Endothelial cell (in vitro differentiated cells): ENCODE measurements at regions not wholly inside any gene's neighbourhood (a gene's known extent, or its start where the extent isn't known, plus 50 kb on each side); places are given as distances from the start of the nearest gene placed in this dataset.

ENCODE experiments used
- DNase-seq: peaks from one replicate; pipeline ENCODE4 v3.0.0; 2021; ENCODE audit warnings: low spot score
- H3K27ac Mint-ChIP-seq: one replicate; pipeline ENCODE4 v1.8.0; 2021; ENCODE audit warnings: mixed read lengths, inconsistent platforms; ENCODE audit not compliant: unreplicated experiment
- H3K27me3 Mint-ChIP-seq: one replicate; pipeline ENCODE4 v1.8.0; 2021; ENCODE audit warnings: mild to moderate bottlenecking, moderate library complexity, mixed read lengths, inconsistent platforms; ENCODE audit not compliant: unreplicated experiment
- H3K36me3 Mint-ChIP-seq: one replicate; pipeline ENCODE4 v1.8.0; 2021; ENCODE audit warnings: mild to moderate bottlenecking, low read depth, mixed read lengths, inconsistent platforms; ENCODE audit not compliant: unreplicated experiment
- H3K4me1 Mint-ChIP-seq: one replicate; pipeline ENCODE4 v1.8.0; 2021; ENCODE audit warnings: mild to moderate bottlenecking, mixed read lengths, inconsistent platforms; ENCODE audit not compliant: unreplicated experiment
- H3K4me3 Mint-ChIP-seq: one replicate; pipeline ENCODE4 v1.8.0; 2021; ENCODE audit warnings: mild to moderate bottlenecking, mixed read lengths, inconsistent platforms; ENCODE audit not compliant: unreplicated experiment
- H3K9me3 Mint-ChIP-seq: one replicate; pipeline ENCODE4 v1.8.0; 2021; ENCODE audit warnings: mixed read lengths, inconsistent platforms; ENCODE audit not compliant: unreplicated experiment
- TF ChIP-seq, protein P1 (sequence below): fragments of 200-600 bp; sonication (generic); IDR thresholded peaks from one replicate; pipeline ENCODE4 v1.5.0; 2021; ENCODE audit warnings: antibody characterized with exemption; ENCODE audit not compliant: unreplicated experiment

DNA sequence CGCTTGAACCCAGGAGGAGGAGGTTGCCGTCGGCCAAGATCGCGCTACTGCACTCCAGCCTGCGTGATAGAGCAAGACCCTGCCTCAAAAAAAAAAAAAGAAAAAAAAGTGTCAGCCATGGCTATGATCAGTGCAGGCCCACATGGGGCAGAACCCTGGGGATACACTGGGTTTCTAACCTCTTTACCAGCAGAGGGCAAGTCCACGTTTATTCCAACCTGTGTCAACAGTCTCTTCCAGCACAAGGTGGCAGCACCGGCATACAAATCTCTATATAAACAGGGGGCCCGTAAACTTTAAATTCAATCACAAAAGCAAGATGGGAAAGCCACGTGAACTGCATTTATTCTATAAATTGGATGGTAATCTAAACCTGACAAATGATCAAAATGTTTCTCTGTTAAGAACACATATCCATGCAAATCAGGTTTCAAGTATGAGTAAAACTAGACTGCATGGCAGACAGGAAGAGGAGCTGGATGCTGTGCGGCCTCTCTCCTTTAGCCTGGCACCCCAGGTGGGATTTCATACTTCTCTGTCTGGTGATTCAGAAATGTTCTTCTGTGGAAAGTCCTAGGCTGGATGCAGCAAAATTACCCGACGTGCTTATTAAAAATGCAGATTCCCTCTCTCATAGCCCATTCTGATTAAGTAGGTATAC is 60.0 kb upstream of the STEAP1B start:
- no peaks in the 10 kb centered on the region for H3K27me3 Mint-ChIP-seq
- H3K4me3 Mint-ChIP-seq: no peak overlapping the region
- H3K36me3 Mint-ChIP-seq: no peaks in the 10 kb centered on the region
- DNase-seq: peak; percentile 67
- TF ChIP-seq, protein P1, sequence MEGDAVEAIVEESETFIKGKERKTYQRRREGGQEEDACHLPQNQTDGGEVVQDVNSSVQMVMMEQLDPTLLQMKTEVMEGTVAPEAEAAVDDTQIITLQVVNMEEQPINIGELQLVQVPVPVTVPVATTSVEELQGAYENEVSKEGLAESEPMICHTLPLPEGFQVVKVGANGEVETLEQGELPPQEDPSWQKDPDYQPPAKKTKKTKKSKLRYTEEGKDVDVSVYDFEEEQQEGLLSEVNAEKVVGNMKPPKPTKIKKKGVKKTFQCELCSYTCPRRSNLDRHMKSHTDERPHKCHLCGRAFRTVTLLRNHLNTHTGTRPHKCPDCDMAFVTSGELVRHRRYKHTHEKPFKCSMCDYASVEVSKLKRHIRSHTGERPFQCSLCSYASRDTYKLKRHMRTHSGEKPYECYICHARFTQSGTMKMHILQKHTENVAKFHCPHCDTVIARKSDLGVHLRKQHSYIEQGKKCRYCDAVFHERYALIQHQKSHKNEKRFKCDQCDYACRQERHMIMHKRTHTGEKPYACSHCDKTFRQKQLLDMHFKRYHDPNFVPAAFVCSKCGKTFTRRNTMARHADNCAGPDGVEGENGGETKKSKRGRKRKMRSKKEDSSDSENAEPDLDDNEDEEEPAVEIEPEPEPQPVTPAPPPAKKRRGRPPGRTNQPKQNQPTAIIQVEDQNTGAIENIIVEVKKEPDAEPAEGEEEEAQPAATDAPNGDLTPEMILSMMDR: peak; percentile 92
- no peak overlapping the region for H3K27ac Mint-ChIP-seq
- peaks cover 45% of the 10 kb centered on the region for H3K4me1 Mint-ChIP-seq
- H3K9me3 Mint-ChIP-seq: no peaks in the 10 kb centered on the region

DNA sequence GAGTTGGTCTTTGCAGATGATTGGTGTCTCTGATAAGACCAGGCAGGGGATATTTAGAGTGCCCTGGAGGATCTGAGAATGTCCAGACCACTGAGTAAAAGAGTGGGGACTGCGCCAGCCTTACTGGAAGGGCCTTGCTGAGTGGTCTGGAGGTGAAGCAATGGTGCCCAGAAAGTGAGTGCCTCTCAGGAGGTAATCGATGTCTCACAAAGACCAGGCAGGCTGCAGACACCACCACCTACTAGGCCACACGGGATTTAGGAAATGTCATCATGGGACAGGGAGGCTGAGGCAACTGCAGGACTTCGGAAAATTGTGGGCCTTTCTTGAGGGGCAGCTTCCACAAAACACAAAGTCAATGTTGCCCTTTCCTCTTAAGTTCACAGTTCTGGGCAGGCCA is 57.2 kb upstream of the STEAP1B start:
- DNase-seq: no peak

DNA sequence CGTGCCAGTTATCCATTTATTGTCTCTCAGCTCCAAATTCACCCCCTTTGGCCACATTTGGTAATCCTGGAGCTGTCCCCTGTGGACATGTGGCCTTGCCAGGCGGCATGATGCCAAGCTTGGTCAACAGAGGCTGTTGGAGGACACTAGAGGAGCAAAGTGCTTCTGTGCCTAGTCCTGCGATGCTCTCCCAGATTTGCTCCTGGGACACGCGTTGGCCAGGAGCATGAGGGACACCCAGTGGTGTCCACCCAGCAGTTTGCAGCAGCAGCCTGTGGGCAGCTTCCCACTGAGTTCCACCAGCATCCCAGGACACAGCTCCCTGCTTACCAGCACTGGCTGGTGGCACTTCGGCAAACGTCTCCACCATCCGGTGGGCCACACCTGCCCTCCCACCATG is 55.5 kb upstream of the STEAP1B start:
- Mint-ChIP-seq H3K36me3 (no peaks in the 10 kb centered on the region), H3K9me3 (no peaks in the 10 kb centered on the region), H3K4me1 (peaks cover 9% of the 10 kb centered on the region), H3K27ac (no peak overlapping the region), H3K27me3 (peaks cover 3% of the 10 kb centered on the region), H3K4me3 (no peak overlapping the region)
- TF ChIP-seq, protein P1: no peak
- no peak for DNase-seq

More for the DNA sequence above, 57.2 kb upstream of the STEAP1B start:
- peaks cover 1% of the 10 kb centered on the region for H3K27me3 Mint-ChIP-seq
- H3K4me1 Mint-ChIP-seq: peaks cover 19% of the 10 kb centered on the region
- no peaks in the 10 kb centered on the region for H3K36me3 Mint-ChIP-seq
- TF ChIP-seq, protein P1: no peak
- no peak overlapping the region for H3K27ac Mint-ChIP-seq
- no peaks in the 10 kb centered on the region for H3K9me3 Mint-ChIP-seq
- H3K4me3 Mint-ChIP-seq: no peak overlapping the region

DNA sequence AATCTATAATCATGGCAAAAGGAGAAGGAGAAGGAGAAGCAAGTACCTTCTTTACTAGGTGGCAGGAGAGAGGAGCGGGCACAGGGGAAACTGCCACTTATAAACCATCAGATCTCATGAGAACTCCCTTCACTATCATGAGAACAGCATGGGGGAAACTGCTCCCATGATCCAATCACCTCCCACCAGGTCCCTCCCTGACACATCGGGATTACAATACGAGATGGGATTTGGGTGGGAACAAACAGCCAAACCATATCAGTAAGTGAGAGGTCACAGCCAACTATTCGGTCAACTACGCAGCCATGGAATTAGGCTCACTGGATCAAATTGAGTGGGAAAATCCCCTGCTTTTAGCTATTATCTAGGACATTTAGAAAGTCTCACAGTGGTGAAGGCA is 54.2 kb upstream of the STEAP1B start:
- Mint-ChIP-seq H3K27me3 (peaks cover 5% of the 10 kb centered on the region), H3K4me1 (peaks cover 10% of the 10 kb centered on the region), H3K4me3 (no peak overlapping the region), H3K36me3 (no peaks in the 10 kb centered on the region), H3K9me3 (no peaks in the 10 kb centered on the region), H3K27ac (no peak overlapping the region)
- TF ChIP-seq, protein P1: no peak
- DNase-seq: no peak

DNA sequence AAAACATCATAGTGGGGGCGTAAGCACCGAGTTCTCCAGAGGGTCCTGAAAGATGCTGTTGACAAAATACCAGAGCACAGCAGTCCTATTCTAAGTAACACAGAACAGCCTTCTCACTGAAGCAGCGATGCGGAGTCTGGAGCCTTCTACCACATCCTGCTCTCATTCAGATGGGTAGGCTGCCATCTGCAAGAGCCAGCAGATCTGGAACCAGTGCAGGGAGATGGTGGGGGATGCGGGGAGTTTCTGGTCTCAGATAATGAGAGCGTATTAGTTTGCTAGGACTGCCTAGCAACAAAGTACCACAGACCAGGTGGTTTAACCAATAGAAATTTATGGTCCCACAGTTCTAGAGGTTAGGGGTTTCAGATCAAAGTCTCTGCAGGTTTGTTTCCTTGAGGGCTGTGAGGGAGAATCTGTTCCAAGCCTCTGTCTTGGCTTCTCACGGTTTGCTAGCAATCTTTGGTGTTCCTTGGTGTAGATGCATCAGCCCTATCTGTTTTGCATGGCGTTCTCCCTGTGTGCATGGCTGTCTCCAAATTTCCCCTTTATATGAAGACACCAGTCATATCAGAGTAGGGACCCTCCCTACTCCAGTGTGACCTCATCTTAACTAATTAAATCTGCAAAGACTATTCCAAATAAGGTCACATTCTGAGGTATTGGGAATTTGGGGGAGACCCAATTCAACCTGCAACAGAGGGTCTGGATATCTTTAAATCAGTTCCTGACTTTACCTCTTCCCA is 52.0 kb upstream of the STEAP1B start:
- H3K4me3 Mint-ChIP-seq: no peak overlapping the region
- H3K27ac Mint-ChIP-seq: no peak overlapping the region
- TF ChIP-seq, protein P1: no peak
- no peak for DNase-seq
- no peaks in the 10 kb centered on the region for H3K36me3 Mint-ChIP-seq
- H3K4me1 Mint-ChIP-seq: peaks cover 10% of the 10 kb centered on the region
- no peaks in the 10 kb centered on the region for H3K9me3 Mint-ChIP-seq
- H3K27me3 Mint-ChIP-seq: peaks cover 5% of the 10 kb centered on the region
